Smooth muscle cell (in vitro differentiated cells): ENCODE measurements at regions not wholly inside any gene's neighbourhood (a gene's known extent, or its start where the extent isn't known, plus 50 kb on each side); places are given as distances from the start of the nearest gene placed in this dataset.
"Not testable (repeated sequence)": the region's sequence is repeated elsewhere in the genome, so short reads cannot be mapped to it uniquely, and the experiment has no call there.

Experiments used
- DNase-seq: peaks from one replicate; lab custom pipeline; 2025; ENCODE audit not compliant: unreplicated experiment; lab: John Stamatoyannopoulos, UW
- H2AFZ ChIP-seq: fragments of 200-600 bp; sonication (generic); 2 replicates; pipeline ENCODE4 v1.6.0; 2016; ENCODE audit warnings: antibody characterized with exemption, low read depth, mild to moderate bottlenecking
- H3F3A ChIP-seq: fragments of 200-600 bp; sonication (generic); 2 replicates; pipeline ENCODE4 v1.6.0; 2017; ENCODE audit warnings: antibody characterized with exemption, low read depth
- H3K27ac ChIP-seq: fragments of 200-600 bp; sonication (generic); 2 replicates; pipeline ENCODE4 v1.5.1; 2016; ENCODE audit warnings: low read depth, mild to moderate bottlenecking
- H3K27me3 ChIP-seq: fragments of 200-600 bp; sonication (generic); 2 replicates; pipeline ENCODE4 v1.6.1; 2016; ENCODE audit warnings: low read depth, mild to moderate bottlenecking
- H3K36me3 ChIP-seq: fragments of 200-600 bp; sonication (generic); 2 replicates; pipeline ENCODE4 v1.5.1; 2016; ENCODE audit warnings: low read depth
- H3K4me1 ChIP-seq: fragments of 200-600 bp; sonication (generic); 2 replicates; pipeline ENCODE4 v1.5.1; 2016; ENCODE audit warnings: low read depth
- H3K4me2 ChIP-seq: fragments of 200-600 bp; sonication (generic); 2 replicates; pipeline ENCODE4 v1.6.0; 2016; ENCODE audit warnings: mild to moderate bottlenecking
- H3K4me3 ChIP-seq: fragments of 200-600 bp; sonication (generic); 2 replicates; pipeline ENCODE4 v1.5.1; 2016; ENCODE audit warnings: mild to moderate bottlenecking
- H3K79me2 ChIP-seq: fragments of 200-600 bp; sonication (generic); 2 replicates; pipeline ENCODE4 v1.6.0; 2016; ENCODE audit warnings: low read depth, mild to moderate bottlenecking
- H3K9ac ChIP-seq: fragments of 200-600 bp; sonication (generic); 2 replicates; pipeline ENCODE4 v1.6.0; 2016; ENCODE audit warnings: low read depth
- H3K9me3 ChIP-seq: fragments of 200-600 bp; sonication (generic); replicated peaks from 2 replicates; pipeline ENCODE4 v1.5.1; 2016; ENCODE audit warnings: low read depth
- H4K20me1 ChIP-seq: fragments of 200-600 bp; sonication (generic); 2 replicates; pipeline ENCODE4 v1.6.0; 2016; ENCODE audit warnings: low read depth
- WGBS: methylation state at CpG from one replicate; pipeline ENCODE4 v1.1.7; 2016; ENCODE audit warnings: low lambda C conversion rate; 5-methylcytosine and 5-hydroxymethylcytosine counted together

GRCh38 chr15:84157056-84157632 lies 78.4 kb upstream of the GOLGA6L4 start:
- H3K27me3 ChIP-seq, H4K20me1 ChIP-seq, H3K79me2 ChIP-seq, DNase-seq, H2AFZ ChIP-seq, H3K4me3 ChIP-seq, H3K4me1 ChIP-seq, H3K9ac ChIP-seq, H3K4me2 ChIP-seq, H3K27ac ChIP-seq, H3F3A ChIP-seq, H3K9me3 ChIP-seq, H3K36me3 ChIP-seq: not testable (repeated sequence)
- 91% methylated on average over 11 of the region's 11 CpGs for WGBS

- not testable (repeated sequence) for H3F3A ChIP-seq, H2AFZ ChIP-seq, H3K27me3 ChIP-seq, H3K79me2 ChIP-seq, DNase-seq, H3K4me2 ChIP-seq, H3K27ac ChIP-seq, H3K9ac ChIP-seq, H3K9me3 ChIP-seq, H3K4me1 ChIP-seq, H3K36me3 ChIP-seq, H4K20me1 ChIP-seq, H3K4me3 ChIP-seq
- 89% methylated on average over 3 of the region's 3 CpGs for WGBS
Measured at GRCh38 chr15:84157857-84158256, 77.7 kb upstream of the GOLGA6L4 start.

GRCh38 chr15:84159346-84160269 lies 76.0 kb upstream of the GOLGA6L4 start:
- WGBS, result 93% methylated on average over 17 of the region's 17 CpGs

GRCh38 chr15:84164423-84165292 lies 70.9 kb upstream of the GOLGA6L4 start:
- 54% methylated on average over 8 of the region's 8 CpGs for WGBS
- H2AFZ ChIP-seq, H3K4me2 ChIP-seq, H3F3A ChIP-seq, H3K4me1 ChIP-seq, H3K9ac ChIP-seq, H4K20me1 ChIP-seq, H3K27me3 ChIP-seq, H3K36me3 ChIP-seq, DNase-seq, H3K4me3 ChIP-seq, H3K79me2 ChIP-seq, H3K9me3 ChIP-seq: not testable (repeated sequence)
- H3K27ac ChIP-seq, result peak overlapping the region; percentile 47

More at GRCh38 chr15:84159346-84160269, 76.0 kb upstream of the GOLGA6L4 start:
- not testable (repeated sequence) for H3F3A ChIP-seq, H3K36me3 ChIP-seq, H2AFZ ChIP-seq, H3K79me2 ChIP-seq, H3K27me3 ChIP-seq, H3K4me1 ChIP-seq, H3K9ac ChIP-seq, H3K4me3 ChIP-seq, DNase-seq, H3K27ac ChIP-seq, H3K4me2 ChIP-seq, H4K20me1 ChIP-seq, H3K9me3 ChIP-seq

GRCh38 chr15:84170029-84170428 lies 65.5 kb upstream of the GOLGA6L4 start:
- not testable (repeated sequence) for H4K20me1 ChIP-seq, H2AFZ ChIP-seq, H3K36me3 ChIP-seq, DNase-seq, H3K27me3 ChIP-seq, H3K79me2 ChIP-seq, H3K27ac ChIP-seq, H3K4me3 ChIP-seq, H3K9me3 ChIP-seq, H3K4me1 ChIP-seq, H3K4me2 ChIP-seq, H3F3A ChIP-seq, H3K9ac ChIP-seq
- WGBS, result no CpG with 5 or more reads among the region's 19 CpGs

- H3K79me2 ChIP-seq, H2AFZ ChIP-seq, H4K20me1 ChIP-seq, H3K9me3 ChIP-seq, H3K4me1 ChIP-seq, H3F3A ChIP-seq, H3K36me3 ChIP-seq, H3K27ac ChIP-seq, H3K9ac ChIP-seq, H3K27me3 ChIP-seq, H3K4me2 ChIP-seq, DNase-seq: not testable (repeated sequence)
- WGBS, result 19% methylated on average over 14 of the region's 22 CpGs
- H3K4me3 ChIP-seq, result peak overlapping the region; percentile 48
Measured at GRCh38 chr15:84173231-84173610, 62.4 kb upstream of the GOLGA6L4 start.
